HTR-8/SVneo (cell line): ENCODE measurements at regions not wholly inside any gene's neighbourhood (a gene's known extent, or its start where the extent isn't known, plus 50 kb on each side); places are given as distances from the start of the nearest gene placed in this dataset.
A peak's percentile ranks its signal among the peaks of the same experiment; 100 is the strongest.

Experiments
- DNase-seq: peaks from one replicate; pipeline ENCODE4 v3.0.0; 2011; ENCODE audit warnings: low spot score, mixed read lengths; ENCODE audit not compliant: insufficient read length
- FAIRE-seq: peaks from 2 replicates; lab custom pipeline; 2011; peaks lifted over from hg19 to GRCh38; lab: Jason Lieb, UNC

- DNase-seq (no peak), FAIRE-seq (no peak)
Observed at GRCh38 chr17:79174905-79175856, 100.6 kb downstream of the ENGASE start.

GRCh38 chr17:79174193-79174765, 99.7 kb downstream of the ENGASE start:
- no peak for DNase-seq
- peak; percentile 87 for FAIRE-seq

- no peak for DNase-seq
- FAIRE-seq: no peak
Observed at GRCh38 chr17:79171188-79171587, 96.6 kb downstream of the ENGASE start.

- no peak for FAIRE-seq
Observed at GRCh38 chr17:79169861-79170260, 95.2 kb downstream of the ENGASE start.

GRCh38 chr17:79169366-79169765, 94.7 kb downstream of the ENGASE start:
- DNase-seq: no peak
- no peak for FAIRE-seq

More at GRCh38 chr17:79169861-79170260, 95.2 kb downstream of the ENGASE start:
- DNase-seq: no peak

- FAIRE-seq (no peak), DNase-seq (no peak)
Observed at GRCh38 chr17:79168486-79169055, 93.9 kb downstream of the ENGASE start.

GRCh38 chr17:79167486-79167885, 92.9 kb downstream of the ENGASE start:
- no peak for DNase-seq
- no peak for FAIRE-seq

GRCh38 chr17:79165756-79166473, 91.3 kb downstream of the ENGASE start:
- no peak for FAIRE-seq

GRCh38 chr17:79164913-79165695, 90.5 kb downstream of the ENGASE start:
- FAIRE-seq: no peak

More at GRCh38 chr17:79165756-79166473, 91.3 kb downstream of the ENGASE start:
- DNase-seq: no peak

GRCh38 chr17:79164408-79164807, 89.8 kb downstream of the ENGASE start:
- FAIRE-seq: no peak

More at GRCh38 chr17:79164913-79165695, 90.5 kb downstream of the ENGASE start:
- no peak for DNase-seq

GRCh38 chr17:79163071-79163470, 88.4 kb downstream of the ENGASE start:
- DNase-seq: no peak

More at GRCh38 chr17:79164408-79164807, 89.8 kb downstream of the ENGASE start:
- no peak for DNase-seq

GRCh38 chr17:79162012-79162963, 87.7 kb downstream of the ENGASE start:
- DNase-seq (no peak), FAIRE-seq (no peak)

More at GRCh38 chr17:79163071-79163470, 88.4 kb downstream of the ENGASE start:
- no peak for FAIRE-seq

GRCh38 chr17:79160980-79161636, 86.5 kb downstream of the ENGASE start:
- FAIRE-seq (no peak), DNase-seq (no peak)

GRCh38 chr17:79159926-79160325, 85.3 kb downstream of the ENGASE start:
- DNase-seq (no peak), FAIRE-seq (no peak)

GRCh38 chr17:79159471-79159870, 84.8 kb downstream of the ENGASE start:
- FAIRE-seq (no peak), DNase-seq (no peak)

- FAIRE-seq (no peak), DNase-seq (no peak)
Observed at GRCh38 chr17:79156463-79157095, 82.0 kb downstream of the ENGASE start.

GRCh38 chr17:79155701-79156100, 81.1 kb downstream of the ENGASE start:
- DNase-seq (no peak), FAIRE-seq (no peak)
